ENCODE measurements at regions not wholly inside any gene's neighbourhood (a gene's known extent, or its start where the extent isn't known, plus 50 kb on each side); places are given as distances from the start of the nearest gene placed in this dataset.

- H3K4me3 ChIP-seq (ENCODE audit: low read depth, low read length), result no peak overlapping the region
- no peak for TF ChIP-seq CTCF (IDR thresholded peaks at IDR 0.05; ENCODE audit: insufficient read depth in 1 of 2, low read depth in 1 of 2, low read length in 1 of 2, severe bottlenecking in 1 of 2, unreplicated experiment in 1 of 2)
- no peaks in the 10 kb centered on the region for H3K9me3 ChIP-seq
- no peaks in the 10 kb centered on the region for H3K36me3 Mint-ChIP-seq (ENCODE audit: insufficient read depth, unreplicated experiment)
- no peak for DNase-seq
- no peaks in the 10 kb centered on the region for H3K36me3 ChIP-seq (ENCODE audit: control insufficient read depth, insufficient read depth, low read length)
- no peak overlapping the region for H3K27ac Mint-ChIP-seq (ENCODE audit: unreplicated experiment)
- no peaks in the 10 kb centered on the region for H3K9me3 Mint-ChIP-seq (ENCODE audit: unreplicated experiment)
- H3K4me1 Mint-ChIP-seq (ENCODE audit: low read depth, unreplicated experiment), result no peaks in the 10 kb centered on the region
- ChIA-PET POLR2A (no interaction called here), CTCF (no interaction called here)
- no peak overlapping the region for H3K4me3 Mint-ChIP-seq (ENCODE audit: unreplicated experiment)
- BruUV-seq (replicated peaks), result no TSS peak
- H3K27me3 Mint-ChIP-seq (ENCODE audit: insufficient read depth, unreplicated experiment), result peaks cover 17% of the 10 kb centered on the region
- H3K27me3 ChIP-seq (replicated peaks; ENCODE audit: control insufficient read depth, insufficient read depth, low read length), result no peaks in the 10 kb centered on the region
- no peaks in the 10 kb centered on the region for H3K4me1 ChIP-seq
- intact Hi-C loops (cut with micrococcal nuclease; ENCODE audit: unreplicated experiment), result no loop called here
Observed at GRCh38 chr5:88539693-88540365, 271.2 kb upstream of the TMEM161B start.

- no peaks in the 10 kb centered on the region for H3K9me3 ChIP-seq
Observed at GRCh38 chr5:88539026-88539425, 270.4 kb upstream of the TMEM161B start.

GRCh38 chr5:88536146-88536545 is 267.5 kb upstream of the TMEM161B start:
- ChIA-PET POLR2A (no interaction called here), CTCF (no interaction called here)
- intact Hi-C loops (cut with micrococcal nuclease; ENCODE audit: unreplicated experiment), result no loop called here
- H3K9me3 ChIP-seq, result no peaks in the 10 kb centered on the region
- Mint-ChIP-seq H3K36me3 (ENCODE audit: insufficient read depth, unreplicated experiment) (no peaks in the 10 kb centered on the region), H3K4me1 (ENCODE audit: low read depth, unreplicated experiment) (no peaks in the 10 kb centered on the region), H3K27me3 (ENCODE audit: insufficient read depth, unreplicated experiment) (peaks cover 17% of the 10 kb centered on the region), H3K9me3 (ENCODE audit: unreplicated experiment) (no peaks in the 10 kb centered on the region), H3K27ac (ENCODE audit: unreplicated experiment) (no peak overlapping the region), H3K4me3 (ENCODE audit: unreplicated experiment) (no peak overlapping the region)
- DNase-seq, result no peak
- H3K4me1 ChIP-seq, result no peaks in the 10 kb centered on the region
- H3K27me3 ChIP-seq (replicated peaks; ENCODE audit: control insufficient read depth, insufficient read depth, low read length), result no peaks in the 10 kb centered on the region
- no TSS peak for BruUV-seq (replicated peaks)
- no peak for TF ChIP-seq CTCF (IDR thresholded peaks at IDR 0.05; ENCODE audit: insufficient read depth in 1 of 2, low read depth in 1 of 2, low read length in 1 of 2, severe bottlenecking in 1 of 2, unreplicated experiment in 1 of 2)
- H3K36me3 ChIP-seq (ENCODE audit: control insufficient read depth, insufficient read depth, low read length), result no peaks in the 10 kb centered on the region
- H3K4me3 ChIP-seq (ENCODE audit: low read depth, low read length), result no peak overlapping the region

More at GRCh38 chr5:88539026-88539425, 270.4 kb upstream of the TMEM161B start:
- H3K4me3 ChIP-seq (ENCODE audit: low read depth, low read length), result no peak overlapping the region
- CTCF ChIA-PET, result no interaction called here
- no peaks in the 10 kb centered on the region for H3K36me3 ChIP-seq (ENCODE audit: control insufficient read depth, insufficient read depth, low read length)
- no peaks in the 10 kb centered on the region for H3K4me1 ChIP-seq
- Mint-ChIP-seq H3K36me3 (ENCODE audit: insufficient read depth, unreplicated experiment) (no peaks in the 10 kb centered on the region), H3K27ac (ENCODE audit: unreplicated experiment) (no peak overlapping the region), H3K4me3 (ENCODE audit: unreplicated experiment) (no peak overlapping the region), H3K4me1 (ENCODE audit: low read depth, unreplicated experiment) (no peaks in the 10 kb centered on the region), H3K9me3 (ENCODE audit: unreplicated experiment) (no peaks in the 10 kb centered on the region), H3K27me3 (ENCODE audit: insufficient read depth, unreplicated experiment) (peaks cover 17% of the 10 kb centered on the region)
- DNase-seq, result no peak
- TF ChIP-seq CTCF (IDR thresholded peaks at IDR 0.05; ENCODE audit: insufficient read depth in 1 of 2, low read depth in 1 of 2, low read length in 1 of 2, severe bottlenecking in 1 of 2, unreplicated experiment in 1 of 2), result no peak
- intact Hi-C loops (cut with micrococcal nuclease; ENCODE audit: unreplicated experiment), result no loop called here
- BruUV-seq (replicated peaks), result no TSS peak
- H3K27me3 ChIP-seq (replicated peaks; ENCODE audit: control insufficient read depth, insufficient read depth, low read length), result no peaks in the 10 kb centered on the region
- POLR2A ChIA-PET, result no interaction called here

Data from Caco-2 (cell line).